C4-2B (cell line): ENCODE measurements at regions not wholly inside any gene's neighbourhood (a gene's known extent, or its start where the extent isn't known, plus 50 kb on each side); places are given as distances from the start of the nearest gene placed in this dataset.

Experiments
- ZFX ChIP-seq: fragments of 450-650 bp; IDR thresholded peaks from 2 replicates; pipeline ENCODE4 v1.6.1; 2017
- TF ChIP-seq, protein P1 (sequence below): fragments of 450-650 bp; conservative IDR thresholded peaks from 2 replicates; pipeline ENCODE4 v1.5.1; 2017; ENCODE audit warnings: mild to moderate bottlenecking

DNA sequence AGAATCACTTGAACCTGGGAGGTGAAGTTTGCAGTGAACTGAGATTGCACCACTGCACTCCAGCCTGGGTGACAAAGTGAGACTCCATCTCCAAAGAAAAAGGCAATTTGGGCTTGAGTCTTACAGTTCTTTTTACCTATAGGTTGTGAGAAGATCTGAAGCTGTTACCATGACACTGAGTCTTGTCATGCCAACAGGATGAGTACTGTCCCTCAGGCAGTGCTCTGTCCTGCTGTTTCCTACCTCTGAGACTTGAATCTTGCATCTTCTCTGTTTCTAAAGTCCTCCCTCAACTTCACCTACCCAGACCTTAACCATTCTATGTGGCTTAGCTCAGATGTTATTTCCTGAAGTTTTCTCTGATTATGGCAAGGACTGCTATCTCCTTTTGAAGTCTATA is 400.8 kb upstream of the PRICKLE1 start:
- TF ChIP-seq, protein P1, sequence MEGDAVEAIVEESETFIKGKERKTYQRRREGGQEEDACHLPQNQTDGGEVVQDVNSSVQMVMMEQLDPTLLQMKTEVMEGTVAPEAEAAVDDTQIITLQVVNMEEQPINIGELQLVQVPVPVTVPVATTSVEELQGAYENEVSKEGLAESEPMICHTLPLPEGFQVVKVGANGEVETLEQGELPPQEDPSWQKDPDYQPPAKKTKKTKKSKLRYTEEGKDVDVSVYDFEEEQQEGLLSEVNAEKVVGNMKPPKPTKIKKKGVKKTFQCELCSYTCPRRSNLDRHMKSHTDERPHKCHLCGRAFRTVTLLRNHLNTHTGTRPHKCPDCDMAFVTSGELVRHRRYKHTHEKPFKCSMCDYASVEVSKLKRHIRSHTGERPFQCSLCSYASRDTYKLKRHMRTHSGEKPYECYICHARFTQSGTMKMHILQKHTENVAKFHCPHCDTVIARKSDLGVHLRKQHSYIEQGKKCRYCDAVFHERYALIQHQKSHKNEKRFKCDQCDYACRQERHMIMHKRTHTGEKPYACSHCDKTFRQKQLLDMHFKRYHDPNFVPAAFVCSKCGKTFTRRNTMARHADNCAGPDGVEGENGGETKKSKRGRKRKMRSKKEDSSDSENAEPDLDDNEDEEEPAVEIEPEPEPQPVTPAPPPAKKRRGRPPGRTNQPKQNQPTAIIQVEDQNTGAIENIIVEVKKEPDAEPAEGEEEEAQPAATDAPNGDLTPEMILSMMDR, result no peak
- no peak for TF ChIP-seq ZFX
